GM23338 (cell line): ENCODE measurements at regions not wholly inside any gene's neighbourhood (a gene's known extent, or its start where the extent isn't known, plus 50 kb on each side); places are given as distances from the start of the nearest gene placed in this dataset.

ENCODE experiments used
- ATAC-seq: fragments of 200-7000 bp; cut with Tn5 transposase; 3 replicates; pipeline ENCODE4 v1.9.1; 2020
- DNase-seq: peaks from one replicate; pipeline ENCODE4 v3.0.0-alpha.2; 2015; ENCODE audit warnings: low spot score
- H2AFZ ChIP-seq: fragments of 200-600 bp; sonication (generic); 2 replicates; pipeline ENCODE4 v1.8.0; 2016; ENCODE audit warnings: antibody characterized with exemption, mild to moderate bottlenecking, moderate library complexity
- H3F3A ChIP-seq: fragments of 200-600 bp; sonication (generic); replicated peaks from 2 replicates; pipeline ENCODE4 v1.8.0; 2017; ENCODE audit warnings: antibody characterized with exemption, mixed run types, low read depth
- H3K27ac ChIP-seq: fragments of 200-600 bp; sonication (generic); 2 replicates; pipeline ENCODE4 v1.6.1; 2016; ENCODE audit warnings: low read depth
- H3K27me3 ChIP-seq: fragments of 200-600 bp; sonication (generic); 2 replicates; pipeline ENCODE4 v1.8.0; 2016; ENCODE audit warnings: mild to moderate bottlenecking, mixed run types, moderate library complexity; ENCODE audit not compliant: insufficient read depth
- H3K36me3 ChIP-seq: fragments of 200-600 bp; sonication (generic); 2 replicates; pipeline ENCODE4 v1.8.0; 2016; ENCODE audit warnings: mild to moderate bottlenecking; ENCODE audit not compliant: insufficient read depth
- H3K4me1 ChIP-seq: fragments of 200-600 bp; sonication (generic); 2 replicates; pipeline ENCODE4 v1.8.0; 2016; ENCODE audit warnings: mild to moderate bottlenecking, moderate library complexity; ENCODE audit not compliant: insufficient read depth
- H3K4me2 ChIP-seq: fragments of 200-600 bp; sonication (generic); 2 replicates; pipeline ENCODE4 v1.7.1; 2017; ENCODE audit warnings: mixed run types
- H3K4me3 ChIP-seq: fragments of 200-600 bp; sonication (generic); 2 replicates; pipeline ENCODE4 v1.6.1; 2016; ENCODE audit warnings: mixed run types
- H3K79me2 ChIP-seq: fragments of 200-600 bp; sonication (generic); replicated peaks from 2 replicates; pipeline ENCODE4 v1.8.0; 2017; ENCODE audit warnings: mild to moderate bottlenecking; ENCODE audit not compliant: insufficient read depth
- H3K9me2 ChIP-seq: fragments of 200-600 bp; sonication (generic); 2 replicates; pipeline ENCODE4 v1.8.0; 2017; ENCODE audit not compliant: insufficient read depth
- H4K20me1 ChIP-seq: fragments of 200-600 bp; sonication (generic); replicated peaks from 2 replicates; pipeline ENCODE4 v1.8.0; 2017; ENCODE audit warnings: mild to moderate bottlenecking; ENCODE audit not compliant: insufficient read depth
- H3K27ac Mint-ChIP-seq: 2 replicates; pipeline ENCODE4 v1.8.0; 2020; ENCODE audit warnings: inconsistent platforms, mild to moderate bottlenecking, moderate library complexity, mixed read lengths
- H3K27me3 Mint-ChIP-seq: 3 replicates; pipeline ENCODE4 v1.8.0; 2022; ENCODE audit warnings: low read depth, mild to moderate bottlenecking, moderate library complexity, mixed read lengths, inconsistent platforms; ENCODE audit not compliant: insufficient read depth, poor library complexity
- H3K36me3 Mint-ChIP-seq: 3 replicates; pipeline ENCODE4 v1.8.0; 2021; ENCODE audit warnings: low read depth, mild to moderate bottlenecking, inconsistent platforms, moderate library complexity, mixed read lengths
- H3K4me1 Mint-ChIP-seq: 3 replicates; pipeline ENCODE4 v1.8.0; 2020; ENCODE audit warnings: mild to moderate bottlenecking, inconsistent platforms, mixed read lengths
- H3K4me3 Mint-ChIP-seq: 3 replicates; pipeline ENCODE4 v1.8.0; 2021; ENCODE audit warnings: moderate library complexity, mild to moderate bottlenecking, inconsistent platforms, mixed read lengths
- H3K9me3 Mint-ChIP-seq: 3 replicates; pipeline ENCODE4 v1.8.0; 2020; ENCODE audit warnings: moderate library complexity, mild to moderate bottlenecking, inconsistent platforms, mixed read lengths
- CREB1 ChIP-seq: fragments of 250-450 bp; sonication (Bioruptor Pico); IDR thresholded peaks from 2 replicates; pipeline ENCODE4 v1.5.0; 2020; ENCODE audit warnings: low read depth, mild to moderate bottlenecking, moderate library complexity
- EZH2 ChIP-seq: fragments of 200-600 bp; sonication (generic); IDR thresholded peaks from one replicate; pipeline ENCODE4 v1.8.0; 2017; ENCODE audit warnings: antibody characterized with exemption, mild to moderate bottlenecking, low read depth; ENCODE audit not compliant: unreplicated experiment
- EZH2phosphoT487 ChIP-seq: fragments of 200-600 bp; sonication (generic); IDR thresholded peaks from one replicate; pipeline ENCODE4 v1.8.1; 2018; ENCODE audit warnings: antibody characterized with exemption; ENCODE audit not compliant: unreplicated experiment
- JUNB ChIP-seq: IDR thresholded peaks from one replicate; pipeline ENCODE4 v1.6.1; 2016; ENCODE audit warnings: antibody characterized with exemption; ENCODE audit not compliant: unreplicated experiment
- POLR2AphosphoS5 ChIP-seq: IDR thresholded peaks from 2 replicates; pipeline ENCODE4 v1.6.1; 2016; ENCODE audit warnings: antibody characterized with exemption, low read depth
- REST ChIP-seq: IDR thresholded peaks from one replicate; pipeline ENCODE4 v1.6.1; 2018; ENCODE audit warnings: antibody characterized with exemption; ENCODE audit not compliant: unreplicated experiment
- STAT1 ChIP-seq: IDR thresholded peaks from one replicate; pipeline ENCODE4 v1.6.1; 2016; ENCODE audit warnings: antibody characterized with exemption; ENCODE audit not compliant: unreplicated experiment
- ZNF331 ChIP-seq: fragments of 250-450 bp; sonication (Bioruptor Pico); IDR thresholded peaks from 2 replicates; pipeline ENCODE4 v1.5.0; 2020; ENCODE audit warnings: low read depth, mild to moderate bottlenecking, moderate library complexity
- ZNF462 ChIP-seq: fragments of 250-450 bp; sonication (Bioruptor Pico); IDR thresholded peaks from 2 replicates; pipeline ENCODE4 v1.5.0; 2020; ENCODE audit warnings: mild to moderate bottlenecking, moderate library complexity

- TF ChIP-seq ZNF462 (CRISPR knock-in tag) (no peak), CREB1 (CRISPR knock-in tag) (no peak), REST (no peak)
These were observed 151.5 kb upstream of the SDK2 start (continued) for GRCh38 chr17:73795730-73796129.

GRCh38 chr17:73797594-73798110, 153.4 kb upstream of the SDK2 start:
- no peaks in the 10 kb centered on the region for H3K79me2 ChIP-seq
- ATAC-seq (no peak), DNase-seq (no peak)
- no peaks in the 10 kb centered on the region for H3F3A ChIP-seq
- no peaks in the 10 kb centered on the region for H3K36me3 ChIP-seq
- peaks cover 13% of the 10 kb centered on the region for H3K4me1 Mint-ChIP-seq
- no peak overlapping the region for H3K4me3 Mint-ChIP-seq
- H3K4me1 ChIP-seq: peaks cover 8% of the 10 kb centered on the region; the same call in 1 of the 2 replicates
- no peaks in the 10 kb centered on the region for H3K36me3 Mint-ChIP-seq
- H3K9me2 ChIP-seq: peaks cover 8% of the 10 kb centered on the region; the same call in 1 of the 2 replicates
- H3K9me3 Mint-ChIP-seq: no peaks in the 10 kb centered on the region
- no peak overlapping the region for H3K4me2 ChIP-seq
- H4K20me1 ChIP-seq: no peaks in the 10 kb centered on the region
- no peak overlapping the region for H3K27ac Mint-ChIP-seq
- TF ChIP-seq JUNB: no peak
- TF ChIP-seq ZNF331: no peak
- no peak for TF ChIP-seq POLR2AphosphoS5
- no peak for TF ChIP-seq EZH2phosphoT487
- TF ChIP-seq STAT1: no peak
- no peak for TF ChIP-seq EZH2
- TF ChIP-seq CREB1 (CRISPR knock-in tag): no peak
- H3K27ac ChIP-seq: no peak overlapping the region
- H3K27me3 ChIP-seq: no peaks in the 10 kb centered on the region
- H2AFZ ChIP-seq: no peak overlapping the region
- peaks cover 2% of the 10 kb centered on the region for H3K27me3 Mint-ChIP-seq
- H3K4me3 ChIP-seq: no peak overlapping the region
